ENCODE measurements at regions not wholly inside any gene's neighbourhood (a gene's known extent, or its start where the extent isn't known, plus 50 kb on each side); places are given as distances from the start of the nearest gene placed in this dataset.

DNA sequence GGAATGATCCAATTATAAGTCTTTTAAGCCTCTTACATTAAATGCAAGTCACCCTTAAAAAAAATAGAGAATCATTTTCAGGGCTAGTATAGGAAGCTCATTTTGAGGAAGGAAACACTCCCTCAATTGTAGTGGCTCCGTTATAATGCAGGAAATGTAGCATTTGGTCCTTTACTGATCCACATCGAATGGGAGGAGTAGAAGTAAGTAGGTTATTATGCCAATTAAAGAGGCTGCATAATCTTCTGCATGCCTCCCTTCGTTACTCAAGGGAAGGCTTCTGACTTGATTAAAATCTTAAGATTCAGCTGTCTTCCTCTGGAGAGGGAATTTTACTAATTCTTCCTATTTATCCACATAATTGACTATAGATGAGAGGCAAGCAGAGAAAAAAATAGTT lies 579.2 kb upstream of the COX7C start:
- no peak overlapping the region for H3K27ac Mint-ChIP-seq
- POLR2A ChIA-PET = no interaction called here
- no peak overlapping the region for H3K4me3 Mint-ChIP-seq
- no peaks in the 10 kb centered on the region for H3K27me3 Mint-ChIP-seq (ENCODE audit: low read depth)
- no peaks in the 10 kb centered on the region for H3K4me1 Mint-ChIP-seq
- no peak for ATAC-seq
- TF ChIP-seq, protein P1, sequence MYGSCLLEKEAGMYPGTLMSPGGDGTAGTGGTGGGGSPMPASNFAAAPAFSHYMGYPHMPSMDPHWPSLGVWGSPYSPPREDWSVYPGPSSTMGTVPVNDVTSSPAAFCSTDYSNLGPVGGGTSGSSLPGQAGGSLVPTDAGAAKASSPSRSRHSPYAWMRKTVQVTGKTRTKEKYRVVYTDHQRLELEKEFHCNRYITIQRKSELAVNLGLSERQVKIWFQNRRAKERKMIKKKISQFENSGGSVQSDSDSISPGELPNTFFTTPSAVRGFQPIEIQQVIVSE (CRISPR knock-in tag; IDR thresholded peaks at IDR 0.05; ENCODE audit: borderline replicate concordance) = no peak
- TF ChIP-seq NR3C1 (CRISPR knock-in tag; conservative IDR thresholded peaks at IDR 0.05; ENCODE audit: low read depth) = no peak
- TF ChIP-seq, protein P2, sequence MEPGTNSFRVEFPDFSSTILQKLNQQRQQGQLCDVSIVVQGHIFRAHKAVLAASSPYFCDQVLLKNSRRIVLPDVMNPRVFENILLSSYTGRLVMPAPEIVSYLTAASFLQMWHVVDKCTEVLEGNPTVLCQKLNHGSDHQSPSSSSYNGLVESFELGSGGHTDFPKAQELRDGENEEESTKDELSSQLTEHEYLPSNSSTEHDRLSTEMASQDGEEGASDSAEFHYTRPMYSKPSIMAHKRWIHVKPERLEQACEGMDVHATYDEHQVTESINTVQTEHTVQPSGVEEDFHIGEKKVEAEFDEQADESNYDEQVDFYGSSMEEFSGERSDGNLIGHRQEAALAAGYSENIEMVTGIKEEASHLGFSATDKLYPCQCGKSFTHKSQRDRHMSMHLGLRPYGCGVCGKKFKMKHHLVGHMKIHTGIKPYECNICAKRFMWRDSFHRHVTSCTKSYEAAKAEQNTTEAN (CRISPR knock-in tag; IDR thresholded peaks at IDR 0.05) = no peak
- no peak for DNase-seq (ENCODE audit: low spot score)
- CTCF ChIA-PET = no interaction called here
- 0 out of 2 replicates have a peak, but pooled peaks cover 3% of the 10 kb centered on the region for H3K9me3 Mint-ChIP-seq
- H3K36me3 Mint-ChIP-seq = no peaks in the 10 kb centered on the region

DNA sequence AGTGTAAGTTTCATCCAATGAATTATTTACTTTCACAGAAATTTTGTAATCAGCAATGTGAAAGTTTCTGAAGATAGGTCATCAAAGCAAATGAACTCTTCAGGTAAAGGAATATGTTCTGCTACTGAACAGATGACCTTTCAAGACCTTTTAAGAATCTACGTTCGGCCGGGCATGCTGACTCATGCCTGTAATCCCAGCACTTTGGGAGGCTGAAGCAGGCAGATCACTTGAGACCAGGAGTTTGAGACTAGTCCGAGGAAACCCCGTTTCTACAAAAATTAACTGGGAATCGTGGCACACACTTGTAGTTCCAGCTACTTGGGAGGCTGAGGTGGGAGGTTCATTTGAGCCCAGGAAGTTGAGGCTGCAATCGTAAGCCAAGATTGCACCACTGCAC lies 578.4 kb upstream of the COX7C start:
- POLR2A ChIA-PET = no interaction called here
- Mint-ChIP-seq H3K4me1 (no peaks in the 10 kb centered on the region), H3K9me3 (0 out of 2 replicates have a peak, but pooled peaks cover 3% of the 10 kb centered on the region), H3K4me3 (no peak overlapping the region), H3K27ac (no peak overlapping the region), H3K36me3 (no peaks in the 10 kb centered on the region), H3K27me3 (ENCODE audit: low read depth) (no peaks in the 10 kb centered on the region)
- no peak for DNase-seq (ENCODE audit: low spot score)
- CTCF ChIA-PET = no interaction called here
- ATAC-seq = no peak
- TF ChIP-seq RORB (CRISPR knock-in tag; IDR thresholded peaks at IDR 0.05) (no peak), CREB1 (CRISPR knock-in tag; IDR thresholded peaks at IDR 0.05) (no peak), TEAD4 (CRISPR knock-in tag; IDR thresholded peaks at IDR 0.05) (no peak), ZNF219 (CRISPR knock-in tag; IDR thresholded peaks at IDR 0.05; ENCODE audit: borderline replicate concordance) (no peak), NR2C2 (CRISPR knock-in tag; IDR thresholded peaks at IDR 0.05) (no peak), NFATC4 (CRISPR knock-in tag; IDR thresholded peaks at IDR 0.05) (no peak), ZNF232 (CRISPR knock-in tag; IDR thresholded peaks at IDR 0.05) (no peak), OVOL2 (CRISPR knock-in tag; IDR thresholded peaks at IDR 0.05; ENCODE audit: borderline replicate concordance) (no peak)
- TF ChIP-seq, protein P3, sequence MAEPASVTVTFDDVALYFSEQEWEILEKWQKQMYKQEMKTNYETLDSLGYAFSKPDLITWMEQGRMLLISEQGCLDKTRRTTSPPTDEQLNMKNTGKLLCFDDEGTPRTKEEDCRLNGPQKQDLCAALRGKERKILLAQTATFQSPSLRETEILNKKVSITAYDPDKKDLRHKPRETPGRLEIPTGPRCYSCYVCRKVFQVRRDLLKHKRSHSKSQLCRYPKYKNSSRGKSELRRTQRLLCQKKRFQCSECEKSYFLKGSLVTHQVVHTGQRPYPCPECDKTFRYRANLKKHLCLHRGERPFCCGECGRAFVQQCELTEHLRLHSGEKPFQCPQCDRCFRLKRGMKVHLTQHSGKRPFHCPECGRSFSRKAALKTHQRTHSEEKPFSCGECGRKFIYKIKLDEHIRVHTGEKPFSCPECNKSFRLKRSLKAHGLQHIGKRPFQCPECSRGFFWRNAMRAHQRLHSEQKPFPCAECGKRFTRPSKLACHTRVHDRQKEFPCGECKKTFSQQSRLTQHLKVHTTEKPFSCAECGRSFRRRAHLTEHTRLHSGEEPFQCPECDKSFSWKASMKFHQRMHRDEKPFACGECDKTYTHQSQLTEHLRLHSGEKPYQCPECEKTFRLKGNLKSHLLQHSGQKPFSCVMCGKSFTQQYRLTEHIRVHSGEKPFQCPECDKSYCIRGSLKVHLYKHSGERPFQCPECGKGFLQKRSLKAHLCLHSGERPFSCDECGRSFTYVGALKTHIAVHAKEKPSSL (CRISPR knock-in tag; conservative IDR thresholded peaks at IDR 0.05) = no peak
- TF ChIP-seq, protein P4, sequence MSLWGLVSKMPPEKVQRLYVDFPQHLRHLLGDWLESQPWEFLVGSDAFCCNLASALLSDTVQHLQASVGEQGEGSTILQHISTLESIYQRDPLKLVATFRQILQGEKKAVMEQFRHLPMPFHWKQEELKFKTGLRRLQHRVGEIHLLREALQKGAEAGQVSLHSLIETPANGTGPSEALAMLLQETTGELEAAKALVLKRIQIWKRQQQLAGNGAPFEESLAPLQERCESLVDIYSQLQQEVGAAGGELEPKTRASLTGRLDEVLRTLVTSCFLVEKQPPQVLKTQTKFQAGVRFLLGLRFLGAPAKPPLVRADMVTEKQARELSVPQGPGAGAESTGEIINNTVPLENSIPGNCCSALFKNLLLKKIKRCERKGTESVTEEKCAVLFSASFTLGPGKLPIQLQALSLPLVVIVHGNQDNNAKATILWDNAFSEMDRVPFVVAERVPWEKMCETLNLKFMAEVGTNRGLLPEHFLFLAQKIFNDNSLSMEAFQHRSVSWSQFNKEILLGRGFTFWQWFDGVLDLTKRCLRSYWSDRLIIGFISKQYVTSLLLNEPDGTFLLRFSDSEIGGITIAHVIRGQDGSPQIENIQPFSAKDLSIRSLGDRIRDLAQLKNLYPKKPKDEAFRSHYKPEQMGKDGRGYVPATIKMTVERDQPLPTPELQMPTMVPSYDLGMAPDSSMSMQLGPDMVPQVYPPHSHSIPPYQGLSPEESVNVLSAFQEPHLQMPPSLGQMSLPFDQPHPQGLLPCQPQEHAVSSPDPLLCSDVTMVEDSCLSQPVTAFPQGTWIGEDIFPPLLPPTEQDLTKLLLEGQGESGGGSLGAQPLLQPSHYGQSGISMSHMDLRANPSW (CRISPR knock-in tag; conservative IDR thresholded peaks at IDR 0.05; ENCODE audit: low read depth) = no peak
- TF ChIP-seq, protein P5, sequence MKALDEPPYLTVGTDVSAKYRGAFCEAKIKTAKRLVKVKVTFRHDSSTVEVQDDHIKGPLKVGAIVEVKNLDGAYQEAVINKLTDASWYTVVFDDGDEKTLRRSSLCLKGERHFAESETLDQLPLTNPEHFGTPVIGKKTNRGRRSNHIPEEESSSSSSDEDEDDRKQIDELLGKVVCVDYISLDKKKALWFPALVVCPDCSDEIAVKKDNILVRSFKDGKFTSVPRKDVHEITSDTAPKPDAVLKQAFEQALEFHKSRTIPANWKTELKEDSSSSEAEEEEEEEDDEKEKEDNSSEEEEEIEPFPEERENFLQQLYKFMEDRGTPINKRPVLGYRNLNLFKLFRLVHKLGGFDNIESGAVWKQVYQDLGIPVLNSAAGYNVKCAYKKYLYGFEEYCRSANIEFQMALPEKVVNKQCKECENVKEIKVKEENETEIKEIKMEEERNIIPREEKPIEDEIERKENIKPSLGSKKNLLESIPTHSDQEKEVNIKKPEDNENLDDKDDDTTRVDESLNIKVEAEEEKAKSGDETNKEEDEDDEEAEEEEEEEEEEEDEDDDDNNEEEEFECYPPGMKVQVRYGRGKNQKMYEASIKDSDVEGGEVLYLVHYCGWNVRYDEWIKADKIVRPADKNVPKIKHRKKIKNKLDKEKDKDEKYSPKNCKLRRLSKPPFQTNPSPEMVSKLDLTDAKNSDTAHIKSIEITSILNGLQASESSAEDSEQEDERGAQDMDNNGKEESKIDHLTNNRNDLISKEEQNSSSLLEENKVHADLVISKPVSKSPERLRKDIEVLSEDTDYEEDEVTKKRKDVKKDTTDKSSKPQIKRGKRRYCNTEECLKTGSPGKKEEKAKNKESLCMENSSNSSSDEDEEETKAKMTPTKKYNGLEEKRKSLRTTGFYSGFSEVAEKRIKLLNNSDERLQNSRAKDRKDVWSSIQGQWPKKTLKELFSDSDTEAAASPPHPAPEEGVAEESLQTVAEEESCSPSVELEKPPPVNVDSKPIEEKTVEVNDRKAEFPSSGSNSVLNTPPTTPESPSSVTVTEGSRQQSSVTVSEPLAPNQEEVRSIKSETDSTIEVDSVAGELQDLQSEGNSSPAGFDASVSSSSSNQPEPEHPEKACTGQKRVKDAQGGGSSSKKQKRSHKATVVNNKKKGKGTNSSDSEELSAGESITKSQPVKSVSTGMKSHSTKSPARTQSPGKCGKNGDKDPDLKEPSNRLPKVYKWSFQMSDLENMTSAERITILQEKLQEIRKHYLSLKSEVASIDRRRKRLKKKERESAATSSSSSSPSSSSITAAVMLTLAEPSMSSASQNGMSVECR (CRISPR knock-in tag; IDR thresholded peaks at IDR 0.05; ENCODE audit: borderline replicate concordance) = no peak
- TF ChIP-seq, protein P6, sequence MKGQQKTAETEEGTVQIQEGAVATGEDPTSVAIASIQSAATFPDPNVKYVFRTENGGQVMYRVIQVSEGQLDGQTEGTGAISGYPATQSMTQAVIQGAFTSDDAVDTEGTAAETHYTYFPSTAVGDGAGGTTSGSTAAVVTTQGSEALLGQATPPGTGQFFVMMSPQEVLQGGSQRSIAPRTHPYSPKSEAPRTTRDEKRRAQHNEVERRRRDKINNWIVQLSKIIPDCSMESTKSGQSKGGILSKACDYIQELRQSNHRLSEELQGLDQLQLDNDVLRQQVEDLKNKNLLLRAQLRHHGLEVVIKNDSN (CRISPR knock-in tag; IDR thresholded peaks at IDR 0.05) = no peak
- TF ChIP-seq, protein P7, sequence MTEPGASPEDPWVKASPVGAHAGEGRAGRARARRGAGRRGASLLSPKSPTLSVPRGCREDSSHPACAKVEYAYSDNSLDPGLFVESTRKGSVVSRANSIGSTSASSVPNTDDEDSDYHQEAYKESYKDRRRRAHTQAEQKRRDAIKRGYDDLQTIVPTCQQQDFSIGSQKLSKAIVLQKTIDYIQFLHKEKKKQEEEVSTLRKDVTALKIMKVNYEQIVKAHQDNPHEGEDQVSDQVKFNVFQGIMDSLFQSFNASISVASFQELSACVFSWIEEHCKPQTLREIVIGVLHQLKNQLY (CRISPR knock-in tag; IDR thresholded peaks at IDR 0.05) = no peak
- TF ChIP-seq, protein P8, sequence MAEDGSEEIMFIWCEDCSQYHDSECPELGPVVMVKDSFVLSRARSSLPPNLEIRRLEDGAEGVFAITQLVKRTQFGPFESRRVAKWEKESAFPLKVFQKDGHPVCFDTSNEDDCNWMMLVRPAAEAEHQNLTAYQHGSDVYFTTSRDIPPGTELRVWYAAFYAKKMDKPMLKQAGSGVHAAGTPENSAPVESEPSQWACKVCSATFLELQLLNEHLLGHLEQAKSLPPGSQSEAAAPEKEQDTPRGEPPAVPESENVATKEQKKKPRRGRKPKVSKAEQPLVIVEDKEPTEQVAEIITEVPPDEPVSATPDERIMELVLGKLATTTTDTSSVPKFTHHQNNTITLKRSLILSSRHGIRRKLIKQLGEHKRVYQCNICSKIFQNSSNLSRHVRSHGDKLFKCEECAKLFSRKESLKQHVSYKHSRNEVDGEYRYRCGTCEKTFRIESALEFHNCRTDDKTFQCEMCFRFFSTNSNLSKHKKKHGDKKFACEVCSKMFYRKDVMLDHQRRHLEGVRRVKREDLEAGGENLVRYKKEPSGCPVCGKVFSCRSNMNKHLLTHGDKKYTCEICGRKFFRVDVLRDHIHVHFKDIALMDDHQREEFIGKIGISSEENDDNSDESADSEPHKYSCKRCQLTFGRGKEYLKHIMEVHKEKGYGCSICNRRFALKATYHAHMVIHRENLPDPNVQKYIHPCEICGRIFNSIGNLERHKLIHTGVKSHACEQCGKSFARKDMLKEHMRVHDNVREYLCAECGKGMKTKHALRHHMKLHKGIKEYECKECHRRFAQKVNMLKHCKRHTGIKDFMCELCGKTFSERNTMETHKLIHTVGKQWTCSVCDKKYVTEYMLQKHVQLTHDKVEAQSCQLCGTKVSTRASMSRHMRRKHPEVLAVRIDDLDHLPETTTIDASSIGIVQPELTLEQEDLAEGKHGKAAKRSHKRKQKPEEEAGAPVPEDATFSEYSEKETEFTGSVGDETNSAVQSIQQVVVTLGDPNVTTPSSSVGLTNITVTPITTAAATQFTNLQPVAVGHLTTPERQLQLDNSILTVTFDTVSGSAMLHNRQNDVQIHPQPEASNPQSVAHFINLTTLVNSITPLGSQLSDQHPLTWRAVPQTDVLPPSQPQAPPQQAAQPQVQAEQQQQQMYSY (CRISPR knock-in tag; IDR thresholded peaks at IDR 0.05) = no peak
- TF ChIP-seq, protein P9, sequence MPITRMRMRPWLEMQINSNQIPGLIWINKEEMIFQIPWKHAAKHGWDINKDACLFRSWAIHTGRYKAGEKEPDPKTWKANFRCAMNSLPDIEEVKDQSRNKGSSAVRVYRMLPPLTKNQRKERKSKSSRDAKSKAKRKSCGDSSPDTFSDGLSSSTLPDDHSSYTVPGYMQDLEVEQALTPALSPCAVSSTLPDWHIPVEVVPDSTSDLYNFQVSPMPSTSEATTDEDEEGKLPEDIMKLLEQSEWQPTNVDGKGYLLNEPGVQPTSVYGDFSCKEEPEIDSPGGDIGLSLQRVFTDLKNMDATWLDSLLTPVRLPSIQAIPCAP (CRISPR knock-in tag; IDR thresholded peaks at IDR 0.05) = no peak
